Activated naive CD8-positive, alpha-beta T cell (primary cell): ENCODE measurements at regions not wholly inside any gene's neighbourhood (a gene's known extent, or its start where the extent isn't known, plus 50 kb on each side); places are given as distances from the start of the nearest gene placed in this dataset.
A peak's percentile ranks its signal among the peaks of the same experiment; 100 is the strongest.
"Not testable (repeated sequence)": the region's sequence is repeated elsewhere in the genome, so short reads cannot be mapped to it uniquely, and the experiment has no call there.

Experiments used
- H3K27ac Mint-ChIP-seq: one replicate; pipeline ENCODE4 v1.8.0; 2021; ENCODE audit warnings: mixed read lengths
- H3K27me3 Mint-ChIP-seq: one replicate; pipeline ENCODE4 v1.8.0; 2021; ENCODE audit warnings: mixed read lengths
- H3K36me3 Mint-ChIP-seq: one replicate; pipeline ENCODE4 v1.8.0; 2021; ENCODE audit warnings: mixed read lengths
- H3K4me1 Mint-ChIP-seq: one replicate; pipeline ENCODE4 v1.8.0; 2021; ENCODE audit warnings: low read depth, mixed read lengths
- H3K4me3 Mint-ChIP-seq: one replicate; pipeline ENCODE4 v1.8.0; 2021; ENCODE audit warnings: mild to moderate bottlenecking, mixed read lengths
- H3K9me3 Mint-ChIP-seq: one replicate; pipeline ENCODE4 v1.8.0; 2021; ENCODE audit warnings: low read depth, mixed read lengths

DNA sequence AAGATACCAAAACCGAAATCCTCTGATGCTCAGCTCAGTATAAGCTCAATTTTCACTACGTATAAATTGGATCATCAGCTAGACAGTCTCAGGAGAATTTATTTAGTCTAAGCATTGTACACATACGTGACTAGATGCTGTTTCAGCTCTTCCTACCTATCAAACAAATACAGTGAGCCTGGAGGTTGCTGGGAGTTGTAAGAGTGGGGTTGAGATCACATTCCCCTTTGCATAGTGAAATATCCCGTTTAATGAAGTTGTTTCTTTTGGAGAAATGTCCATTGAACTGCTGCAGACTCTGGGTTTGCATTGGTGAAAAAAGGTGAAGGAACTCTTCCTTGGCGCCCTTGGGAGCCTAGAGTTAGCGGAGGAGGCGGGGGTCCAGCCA is 68.9 kb upstream of the GJB6 start:
- Mint-ChIP-seq H3K36me3 (no peaks in the 10 kb centered on the region), H3K27me3 (peaks cover 17% of the 10 kb centered on the region), H3K4me1 (peaks cover 6% of the 10 kb centered on the region), H3K4me3 (peak overlapping the region; percentile 56), H3K9me3 (no peaks in the 10 kb centered on the region), H3K27ac (no peak overlapping the region)

DNA sequence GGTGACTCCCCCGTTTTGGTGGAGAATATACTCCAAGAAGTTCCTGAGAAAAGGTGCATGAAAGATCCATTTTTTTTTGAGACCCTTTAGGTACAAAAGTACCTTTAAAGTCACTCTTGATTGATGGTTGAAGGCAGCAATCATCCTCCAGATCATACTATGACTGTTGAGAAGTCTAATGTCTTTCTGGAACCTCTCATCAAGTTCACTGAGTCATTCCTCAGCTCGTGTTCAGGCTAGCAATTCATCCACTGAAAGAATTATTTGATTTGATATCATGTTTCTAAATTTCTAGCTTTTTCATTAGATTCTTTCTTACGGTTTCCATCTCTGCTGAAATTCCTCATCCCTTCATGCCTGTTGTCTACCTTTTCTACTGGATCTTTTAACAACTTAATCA is 65.1 kb upstream of the GJB6 start:
- Mint-ChIP-seq H3K4me1 (peaks cover 6% of the 10 kb centered on the region), H3K27me3 (peaks cover 15% of the 10 kb centered on the region), H3K9me3 (no peaks in the 10 kb centered on the region), H3K4me3 (no peak overlapping the region), H3K27ac (no peak overlapping the region), H3K36me3 (no peaks in the 10 kb centered on the region)

DNA sequence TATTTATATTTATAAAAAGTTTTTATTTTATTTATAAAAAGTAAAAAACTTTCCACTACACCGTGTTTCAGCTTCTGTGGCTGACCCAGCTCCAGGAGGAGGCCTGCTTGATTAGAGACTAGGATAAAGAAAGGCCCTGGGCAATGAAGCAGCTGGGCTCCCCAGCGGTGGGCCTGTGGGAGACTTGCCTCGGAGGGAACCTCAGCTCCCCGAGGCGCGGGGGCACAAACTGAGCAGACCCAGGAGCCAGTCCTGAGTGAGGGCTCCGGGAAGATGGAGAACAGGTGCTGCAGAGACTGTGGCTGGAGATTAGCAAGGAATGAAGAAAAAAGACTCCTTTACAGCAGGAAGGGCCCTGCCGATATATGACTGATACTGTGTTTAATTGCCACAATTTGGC is 63.8 kb upstream of the GJB6 start:
- Mint-ChIP-seq H3K4me1 (peaks cover 8% of the 10 kb centered on the region), H3K9me3 (no peaks in the 10 kb centered on the region), H3K4me3 (no peak overlapping the region), H3K27me3 (peaks cover 9% of the 10 kb centered on the region), H3K36me3 (no peaks in the 10 kb centered on the region), H3K27ac (no peak overlapping the region)

DNA sequence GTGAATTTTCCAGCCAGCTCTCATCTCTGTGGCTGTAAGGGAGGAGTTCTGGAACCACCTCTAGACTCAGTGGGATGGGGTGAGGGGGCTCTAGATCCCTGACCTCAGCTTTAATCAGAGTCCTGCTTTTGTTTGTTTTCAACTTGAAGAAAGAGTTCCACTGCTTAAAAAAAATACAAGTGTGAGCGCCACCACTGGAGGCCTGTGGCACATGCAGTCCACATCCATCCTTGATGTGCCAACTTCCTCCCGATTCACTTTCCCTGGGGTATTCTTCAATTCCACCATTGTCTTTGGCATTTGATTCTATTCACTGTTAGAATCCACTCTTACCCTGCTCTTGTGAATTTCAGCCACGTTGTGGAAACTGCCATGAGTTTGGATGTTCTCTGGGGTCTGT is 62.4 kb upstream of the GJB6 start:
- Mint-ChIP-seq H3K4me1 (peaks cover 5% of the 10 kb centered on the region), H3K27me3 (peaks cover 3% of the 10 kb centered on the region), H3K4me3 (no peak overlapping the region), H3K9me3 (no peaks in the 10 kb centered on the region), H3K36me3 (no peaks in the 10 kb centered on the region), H3K27ac (no peak overlapping the region)

DNA sequence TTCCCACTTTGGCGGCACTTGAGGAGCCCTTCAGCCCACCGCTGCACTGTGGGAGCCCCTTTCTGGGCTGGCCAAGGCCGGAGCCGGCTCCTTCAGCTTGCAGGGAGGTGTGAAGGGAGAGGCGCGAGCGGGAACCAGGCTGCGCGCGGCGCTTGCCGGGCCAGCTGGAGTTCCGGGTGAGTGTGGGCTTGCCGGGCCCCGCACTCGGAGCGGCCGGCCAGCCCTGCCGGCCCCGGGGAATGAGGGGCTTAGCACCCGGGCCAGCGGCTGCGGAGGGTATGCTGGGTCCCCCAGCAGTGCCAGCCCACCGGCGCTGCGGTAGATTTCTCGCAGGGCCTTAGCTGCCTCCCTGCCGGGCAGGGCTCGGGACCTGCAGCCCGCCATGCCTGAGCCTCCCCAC is 60.2 kb upstream of the GJB6 start:
- not testable (repeated sequence) for H3K9me3 Mint-ChIP-seq, H3K27ac Mint-ChIP-seq, H3K4me1 Mint-ChIP-seq, H3K4me3 Mint-ChIP-seq, H3K36me3 Mint-ChIP-seq, H3K27me3 Mint-ChIP-seq

DNA sequence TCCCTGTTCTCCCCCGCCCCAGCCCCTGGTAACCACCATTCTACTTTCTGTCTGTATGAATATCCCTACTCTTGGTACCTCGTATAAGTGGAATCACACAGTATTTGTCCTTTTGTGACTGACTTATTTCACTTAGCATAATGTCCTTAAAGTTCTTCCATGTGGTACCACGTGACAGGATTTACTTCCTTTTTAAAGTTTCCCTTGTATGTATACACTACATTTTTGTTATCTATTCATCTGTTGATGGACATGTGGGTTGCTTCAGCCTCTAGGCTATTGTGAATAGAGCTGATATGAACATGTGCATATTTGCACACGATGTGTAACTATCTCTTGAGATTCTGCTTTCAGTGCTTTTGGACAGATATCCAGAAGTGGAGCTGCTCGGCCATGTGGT is 59.6 kb upstream of the GJB6 start:
- Mint-ChIP-seq H3K36me3 (peaks cover 3% of the 10 kb centered on the region), H3K4me1 (peaks cover 5% of the 10 kb centered on the region), H3K4me3 (no peak overlapping the region), H3K27ac (no peak overlapping the region), H3K27me3 (peaks cover 3% of the 10 kb centered on the region), H3K9me3 (peaks cover 7% of the 10 kb centered on the region)

DNA sequence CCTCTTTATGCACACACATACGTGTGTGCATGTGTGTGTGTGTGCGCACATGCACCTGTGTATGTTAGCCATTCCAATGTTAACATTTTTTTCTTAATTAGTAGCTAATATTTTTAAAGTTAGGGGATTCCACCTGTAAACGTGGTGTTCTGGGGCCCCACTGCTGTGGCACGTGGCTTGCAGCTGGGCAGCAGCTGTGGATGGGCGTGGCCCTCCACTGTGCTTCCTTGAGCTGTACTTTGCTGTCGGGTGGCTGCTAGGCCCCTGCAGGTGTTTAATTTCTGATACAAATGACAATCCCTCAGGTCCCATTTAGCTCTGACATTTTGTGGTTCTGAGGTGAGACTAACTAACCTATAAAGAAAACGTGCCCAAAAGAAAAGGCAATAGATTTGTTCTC is 58.9 kb upstream of the GJB6 start:
- H3K4me3 Mint-ChIP-seq: no peak overlapping the region
- H3K27me3 Mint-ChIP-seq: peaks cover 3% of the 10 kb centered on the region
- peaks cover 13% of the 10 kb centered on the region for H3K9me3 Mint-ChIP-seq
- H3K36me3 Mint-ChIP-seq: peaks cover 8% of the 10 kb centered on the region
- no peak overlapping the region for H3K27ac Mint-ChIP-seq
- H3K4me1 Mint-ChIP-seq: peaks cover 5% of the 10 kb centered on the region

DNA sequence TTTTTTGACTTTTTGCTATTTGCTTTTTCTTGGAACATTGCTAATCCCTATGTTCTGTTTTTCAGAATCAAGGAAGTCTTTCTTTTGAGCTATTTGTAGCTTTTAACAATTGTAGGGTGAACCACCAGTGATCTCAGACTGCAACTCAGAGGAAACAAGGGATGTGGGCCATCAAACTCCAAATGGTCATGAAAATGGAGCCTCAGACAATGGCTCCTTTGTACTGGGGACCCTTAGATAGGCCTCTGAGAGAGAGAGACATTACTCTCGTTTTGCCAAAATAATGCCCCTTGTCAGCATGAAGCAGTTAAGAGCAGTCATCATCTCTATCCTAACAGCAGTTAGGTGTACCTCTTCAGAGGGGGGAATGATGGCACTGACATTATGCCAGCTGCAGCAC is 56.4 kb upstream of the GJB6 start:
- Mint-ChIP-seq H3K4me3 (no peak overlapping the region), H3K4me1 (peaks cover 5% of the 10 kb centered on the region), H3K36me3 (peaks cover 13% of the 10 kb centered on the region), H3K27me3 (no peaks in the 10 kb centered on the region), H3K27ac (no peak overlapping the region), H3K9me3 (peaks cover 17% of the 10 kb centered on the region)

DNA sequence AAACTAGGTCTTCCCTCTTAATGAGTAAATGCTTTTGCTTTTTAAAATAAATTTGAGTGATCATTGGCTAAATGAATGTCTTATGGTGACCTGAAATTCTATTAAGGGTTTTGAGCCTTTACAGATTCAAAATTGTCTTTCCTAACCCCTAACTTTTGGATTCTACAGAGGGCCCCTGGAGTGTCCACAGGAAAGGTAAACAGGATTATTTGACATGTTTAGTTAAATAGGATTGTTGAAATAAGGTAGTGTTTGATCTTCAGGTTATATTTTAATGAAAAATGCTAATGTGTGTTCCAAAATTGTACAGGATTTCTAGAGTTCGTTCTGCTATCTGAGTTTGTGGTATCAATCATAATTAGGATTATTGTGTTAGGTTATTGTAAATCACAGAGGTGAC is 55.9 kb upstream of the GJB6 start:
- Mint-ChIP-seq H3K9me3 (peaks cover 17% of the 10 kb centered on the region), H3K4me3 (no peak overlapping the region), H3K4me1 (peaks cover 5% of the 10 kb centered on the region), H3K27me3 (no peaks in the 10 kb centered on the region), H3K36me3 (peaks cover 13% of the 10 kb centered on the region), H3K27ac (no peak overlapping the region)

DNA sequence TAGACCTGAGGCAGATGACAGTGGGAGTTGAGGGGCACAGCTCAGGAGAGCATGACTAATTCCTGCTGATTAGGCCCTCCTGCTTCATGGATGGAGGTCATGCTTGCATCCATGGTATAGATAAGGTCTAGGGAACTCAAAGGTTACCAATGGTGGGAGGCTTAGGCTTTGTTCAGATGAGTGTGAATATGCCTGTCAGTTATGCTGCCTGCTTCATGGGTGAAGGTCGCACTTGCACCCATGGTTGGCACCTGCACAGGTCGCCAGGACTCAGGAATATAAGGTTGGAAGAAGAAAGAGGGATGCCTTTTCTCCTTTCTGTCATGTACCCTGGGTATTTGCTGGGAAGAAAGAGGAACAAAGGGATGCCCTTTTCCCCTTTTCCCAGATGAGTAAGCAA is 53.4 kb upstream of the GJB6 start:
- peaks cover 20% of the 10 kb centered on the region for H3K9me3 Mint-ChIP-seq
- H3K4me1 Mint-ChIP-seq: no peaks in the 10 kb centered on the region
- no peak overlapping the region for H3K27ac Mint-ChIP-seq
- no peaks in the 10 kb centered on the region for H3K27me3 Mint-ChIP-seq
- no peak overlapping the region for H3K4me3 Mint-ChIP-seq
- H3K36me3 Mint-ChIP-seq: peaks cover 15% of the 10 kb centered on the region
